ENCODE measurements at regions not wholly inside any gene's neighbourhood (a gene's known extent, or its start where the extent isn't known, plus 50 kb on each side); places are given as distances from the start of the nearest gene placed in this dataset.

DNA sequence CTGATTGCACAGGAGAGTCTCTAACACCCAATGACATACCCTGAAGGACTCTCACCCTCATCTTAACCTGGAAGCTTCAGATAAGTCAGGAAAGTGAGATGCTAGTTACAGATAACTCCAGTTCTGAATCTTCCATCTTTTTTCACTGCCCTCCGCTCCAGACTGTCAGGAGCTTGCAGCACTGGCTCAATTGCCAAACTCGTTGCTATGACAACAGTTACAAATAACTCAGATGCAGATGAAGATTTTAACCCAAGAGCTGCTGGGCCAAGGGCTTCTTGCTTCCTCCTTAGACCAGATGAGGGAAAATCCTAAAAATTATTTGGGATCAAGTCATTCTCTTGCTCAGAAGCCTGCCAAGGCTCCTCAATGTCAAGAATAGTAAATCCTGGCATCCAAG lies 109.1 kb upstream of the HUWE1 start:
- TF ChIP-seq ATF3 (IDR thresholded peaks at IDR 0.05) (no peak), CTCF (IDR thresholded peaks at IDR 0.05; ENCODE audit: low read depth, low read length, missing input control) (no peak), RAD21 (IDR thresholded peaks at IDR 0.05) (no peak), SP1 (IDR thresholded peaks at IDR 0.05) (no peak), MAX (IDR thresholded peaks at IDR 0.05) (no peak), YY1 (IDR thresholded peaks at IDR 0.05) (no peak), ZBTB33 (IDR thresholded peaks at IDR 0.05) (no peak)
- TF ChIP-seq, protein P1, sequence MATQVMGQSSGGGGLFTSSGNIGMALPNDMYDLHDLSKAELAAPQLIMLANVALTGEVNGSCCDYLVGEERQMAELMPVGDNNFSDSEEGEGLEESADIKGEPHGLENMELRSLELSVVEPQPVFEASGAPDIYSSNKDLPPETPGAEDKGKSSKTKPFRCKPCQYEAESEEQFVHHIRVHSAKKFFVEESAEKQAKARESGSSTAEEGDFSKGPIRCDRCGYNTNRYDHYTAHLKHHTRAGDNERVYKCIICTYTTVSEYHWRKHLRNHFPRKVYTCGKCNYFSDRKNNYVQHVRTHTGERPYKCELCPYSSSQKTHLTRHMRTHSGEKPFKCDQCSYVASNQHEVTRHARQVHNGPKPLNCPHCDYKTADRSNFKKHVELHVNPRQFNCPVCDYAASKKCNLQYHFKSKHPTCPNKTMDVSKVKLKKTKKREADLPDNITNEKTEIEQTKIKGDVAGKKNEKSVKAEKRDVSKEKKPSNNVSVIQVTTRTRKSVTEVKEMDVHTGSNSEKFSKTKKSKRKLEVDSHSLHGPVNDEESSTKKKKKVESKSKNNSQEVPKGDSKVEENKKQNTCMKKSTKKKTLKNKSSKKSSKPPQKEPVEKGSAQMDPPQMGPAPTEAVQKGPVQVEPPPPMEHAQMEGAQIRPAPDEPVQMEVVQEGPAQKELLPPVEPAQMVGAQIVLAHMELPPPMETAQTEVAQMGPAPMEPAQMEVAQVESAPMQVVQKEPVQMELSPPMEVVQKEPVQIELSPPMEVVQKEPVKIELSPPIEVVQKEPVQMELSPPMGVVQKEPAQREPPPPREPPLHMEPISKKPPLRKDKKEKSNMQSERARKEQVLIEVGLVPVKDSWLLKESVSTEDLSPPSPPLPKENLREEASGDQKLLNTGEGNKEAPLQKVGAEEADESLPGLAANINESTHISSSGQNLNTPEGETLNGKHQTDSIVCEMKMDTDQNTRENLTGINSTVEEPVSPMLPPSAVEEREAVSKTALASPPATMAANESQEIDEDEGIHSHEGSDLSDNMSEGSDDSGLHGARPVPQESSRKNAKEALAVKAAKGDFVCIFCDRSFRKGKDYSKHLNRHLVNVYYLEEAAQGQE (IDR thresholded peaks at IDR 0.05), result no peak
